SIG-M5 treated with dmso at 0.1 percent for 504 hours (cell line): ENCODE measurements at regions not wholly inside any gene's neighbourhood (a gene's known extent, or its start where the extent isn't known, plus 50 kb on each side); places are given as distances from the start of the nearest gene placed in this dataset.

Experiments used
- DNase-seq: peaks from one replicate; lab custom pipeline; 2025; ENCODE audit not compliant: unreplicated experiment; lab: John Stamatoyannopoulos, UW

DNA sequence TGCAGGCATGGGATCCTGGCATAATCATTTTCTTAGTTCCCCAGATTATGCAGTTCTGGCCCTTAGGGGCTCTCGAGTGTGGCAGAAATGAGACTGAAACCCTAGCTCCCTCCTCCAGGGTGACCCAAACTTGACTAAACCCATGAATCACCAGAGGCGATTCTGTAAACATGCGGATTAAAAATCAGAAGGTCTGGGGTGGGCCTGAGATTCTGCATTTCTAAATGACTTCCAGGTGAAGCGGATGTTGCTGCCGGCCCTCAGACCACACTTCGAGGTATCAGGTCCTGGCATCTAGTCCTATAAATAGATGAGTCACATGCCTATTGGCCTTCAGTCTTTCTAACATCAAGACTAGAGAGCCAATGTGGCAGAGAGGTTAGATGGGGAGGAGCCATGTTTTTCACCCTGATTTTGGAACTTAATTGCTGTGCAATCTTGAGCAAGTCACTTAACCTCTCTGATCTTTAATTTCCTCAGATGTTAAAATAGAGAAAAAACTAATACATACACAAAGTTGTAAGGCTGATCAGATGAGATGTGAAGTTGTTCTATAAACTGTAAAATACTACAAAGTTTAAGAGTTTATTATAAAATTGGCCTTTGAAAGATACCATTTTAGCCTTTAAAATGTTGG, 431.2 kb downstream of the FOXO1 start:
- DNase-seq, result no peak

DNA sequence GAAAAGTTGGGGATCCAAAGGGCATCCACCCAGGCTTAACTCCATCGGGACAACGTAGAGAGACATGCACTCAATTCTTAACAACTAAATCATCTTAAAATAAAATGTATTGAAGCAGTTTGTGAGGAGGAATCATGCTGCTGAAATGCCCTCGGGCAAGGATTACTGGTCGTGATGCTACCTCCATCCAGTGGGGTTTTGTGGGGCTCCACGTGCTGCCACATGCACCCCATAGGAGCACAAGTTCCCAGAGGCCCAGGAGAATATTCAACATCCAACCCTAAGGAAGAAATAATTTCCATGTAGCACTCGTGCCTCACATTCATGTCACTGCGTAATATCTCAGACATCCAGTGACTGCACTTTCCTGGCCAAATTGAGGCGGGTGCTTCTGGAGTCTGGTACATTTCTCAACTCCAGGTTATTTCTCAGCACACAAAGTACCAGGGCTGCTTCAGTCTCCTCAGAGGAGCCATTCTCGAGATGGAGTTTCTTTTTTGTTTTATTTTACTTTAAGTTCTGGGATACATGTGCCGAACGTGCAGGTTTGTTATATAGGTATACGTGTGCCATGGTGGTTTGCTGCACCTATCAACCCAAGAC, 429.8 kb downstream of the FOXO1 start:
- no peak for DNase-seq

DNA sequence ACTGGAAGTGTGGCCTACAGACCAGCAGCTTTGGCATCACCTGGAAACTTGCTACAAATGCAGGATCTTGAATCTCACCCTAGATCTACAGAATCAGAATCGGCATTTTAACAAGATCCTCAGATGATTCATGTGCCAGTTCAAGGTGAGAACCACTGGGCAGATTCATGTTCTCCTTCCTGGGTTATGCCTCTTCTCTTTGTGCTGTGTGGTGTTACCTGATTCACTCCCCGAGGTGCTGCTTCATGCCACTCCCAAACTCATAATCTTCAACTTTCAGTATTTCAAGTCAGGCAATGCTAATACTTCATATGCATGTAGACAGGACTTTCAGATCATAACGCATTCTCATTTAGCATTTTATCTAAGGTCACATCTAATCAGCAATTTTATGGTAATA, 427.7 kb downstream of the FOXO1 start:
- no peak for DNase-seq

DNA sequence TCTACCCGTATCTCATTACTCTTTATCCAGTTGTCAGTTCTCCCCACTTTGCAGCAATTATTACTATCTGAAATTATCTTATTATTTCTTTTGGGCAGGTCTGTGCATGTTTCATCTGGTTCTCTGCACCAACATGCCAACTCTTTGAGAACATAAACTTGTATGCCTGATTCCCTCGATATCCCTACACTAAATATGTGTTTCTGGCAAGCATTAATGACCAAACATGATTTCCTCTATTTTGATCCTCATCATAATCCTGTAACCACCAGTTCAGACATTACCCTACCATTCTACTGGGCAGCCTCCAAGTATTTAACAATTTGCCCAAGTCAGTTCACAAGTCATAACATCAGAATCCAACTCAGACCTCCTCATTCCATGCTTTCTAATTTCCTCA, 426.1 kb downstream of the FOXO1 start:
- DNase-seq, result no peak

DNA sequence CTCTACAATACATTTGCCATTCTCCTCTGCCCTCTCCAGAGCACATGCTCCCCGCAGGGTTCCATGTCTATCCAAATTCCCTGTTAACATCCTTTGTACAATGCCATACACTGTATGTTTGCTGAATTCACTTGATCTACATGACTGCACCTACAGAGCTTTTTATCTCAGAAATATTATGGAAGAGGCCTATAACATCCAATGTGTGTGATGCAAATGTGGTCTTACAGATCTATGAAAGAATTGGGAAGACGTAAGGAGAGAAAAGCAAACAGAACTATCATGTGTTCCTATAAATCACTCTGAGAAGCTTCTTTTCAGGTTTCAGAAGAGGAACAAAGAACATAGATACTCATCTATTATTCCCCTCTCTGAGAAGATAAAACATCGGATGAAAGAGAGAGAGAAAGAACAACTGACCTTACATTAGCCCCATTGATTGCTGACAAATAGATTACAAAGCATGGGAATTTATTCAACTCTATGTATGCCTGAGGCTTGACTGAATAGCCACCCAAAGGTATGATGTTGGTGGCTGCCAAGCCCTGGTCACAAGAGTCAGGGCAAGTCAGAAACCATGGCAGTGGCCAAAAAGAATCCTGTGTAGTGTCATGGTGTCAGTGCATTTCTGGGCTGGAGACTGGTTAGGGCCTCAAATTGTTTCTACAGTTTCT, 425.2 kb downstream of the FOXO1 start:
- no peak for DNase-seq

DNA sequence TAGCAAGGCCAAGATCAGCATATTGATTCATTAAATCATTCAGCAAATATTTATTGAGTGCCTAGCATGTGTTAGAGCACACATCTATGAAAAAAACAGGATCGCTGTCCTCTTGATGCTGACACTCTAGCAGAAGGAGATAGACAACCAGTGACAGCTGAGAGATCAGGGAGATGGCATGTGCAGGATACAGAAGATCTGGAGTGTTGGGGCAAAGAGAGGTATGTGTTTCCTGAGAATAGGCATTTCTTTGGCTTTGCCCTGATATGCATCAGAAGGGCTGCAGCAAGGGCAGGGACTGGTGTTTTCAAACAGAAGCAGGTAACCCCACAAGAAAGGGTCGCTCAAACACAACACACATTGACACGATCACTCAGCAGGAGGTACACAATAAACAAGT, 423.4 kb downstream of the FOXO1 start:
- DNase-seq, result no peak

DNA sequence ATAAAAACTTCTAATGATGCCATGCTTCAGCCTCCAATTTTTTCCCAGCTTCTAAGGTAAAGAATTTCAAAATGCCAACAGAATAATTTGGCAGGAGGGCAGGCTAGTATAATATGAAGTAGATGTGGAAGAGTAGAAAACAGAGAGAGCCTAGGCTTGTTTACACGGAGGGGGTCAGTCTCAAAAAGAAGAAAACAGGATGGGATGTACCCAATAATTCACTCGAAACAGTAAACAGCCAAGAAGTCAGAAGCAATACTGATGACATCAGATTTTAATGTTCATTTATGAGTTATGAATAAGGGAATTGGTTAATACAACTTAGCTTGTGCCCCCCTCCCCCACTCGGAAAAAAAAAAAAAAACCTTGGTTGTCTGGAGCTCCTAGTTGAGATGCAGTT, 422.5 kb downstream of the FOXO1 start:
- no peak for DNase-seq

DNA sequence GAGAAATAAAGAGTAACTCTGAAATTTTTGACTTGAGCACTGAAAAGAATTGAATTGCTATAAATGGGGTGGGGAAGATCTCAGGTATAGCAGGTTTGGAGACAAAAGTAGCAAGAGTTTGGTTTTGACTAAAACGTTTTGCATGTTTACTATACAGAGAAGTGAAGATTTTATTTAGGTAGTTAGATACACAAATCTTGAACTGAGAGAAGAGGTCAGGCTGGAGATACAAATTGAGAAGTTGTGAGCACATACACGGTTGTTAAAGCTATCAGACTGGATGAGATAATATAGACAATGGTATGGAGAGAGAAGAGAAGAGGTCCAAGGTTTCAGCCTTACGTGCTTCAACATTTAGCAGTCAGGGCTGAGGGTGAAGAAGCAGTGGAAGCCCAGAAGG, 420.9 kb downstream of the FOXO1 start:
- DNase-seq, result no peak

DNA sequence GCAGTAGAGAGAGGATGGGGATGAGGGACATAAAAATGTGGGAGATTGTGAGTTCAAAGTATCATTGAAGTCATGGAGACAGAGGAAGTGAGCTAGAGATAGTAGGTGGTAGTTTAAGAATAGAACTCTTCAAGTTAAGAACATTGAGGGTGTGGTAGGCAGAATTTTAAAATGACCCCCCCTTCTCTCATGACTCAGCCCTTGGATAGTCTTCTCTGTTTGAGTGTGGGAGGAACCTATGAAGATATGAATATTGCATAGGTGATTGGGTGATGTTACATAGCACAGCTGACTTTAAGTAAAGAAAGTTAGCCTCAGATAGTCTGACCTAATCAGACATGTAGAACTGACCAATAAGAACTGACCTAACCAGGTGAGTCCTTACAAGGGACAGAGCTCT, 418.6 kb downstream of the FOXO1 start:
- DNase-seq, result no peak

DNA sequence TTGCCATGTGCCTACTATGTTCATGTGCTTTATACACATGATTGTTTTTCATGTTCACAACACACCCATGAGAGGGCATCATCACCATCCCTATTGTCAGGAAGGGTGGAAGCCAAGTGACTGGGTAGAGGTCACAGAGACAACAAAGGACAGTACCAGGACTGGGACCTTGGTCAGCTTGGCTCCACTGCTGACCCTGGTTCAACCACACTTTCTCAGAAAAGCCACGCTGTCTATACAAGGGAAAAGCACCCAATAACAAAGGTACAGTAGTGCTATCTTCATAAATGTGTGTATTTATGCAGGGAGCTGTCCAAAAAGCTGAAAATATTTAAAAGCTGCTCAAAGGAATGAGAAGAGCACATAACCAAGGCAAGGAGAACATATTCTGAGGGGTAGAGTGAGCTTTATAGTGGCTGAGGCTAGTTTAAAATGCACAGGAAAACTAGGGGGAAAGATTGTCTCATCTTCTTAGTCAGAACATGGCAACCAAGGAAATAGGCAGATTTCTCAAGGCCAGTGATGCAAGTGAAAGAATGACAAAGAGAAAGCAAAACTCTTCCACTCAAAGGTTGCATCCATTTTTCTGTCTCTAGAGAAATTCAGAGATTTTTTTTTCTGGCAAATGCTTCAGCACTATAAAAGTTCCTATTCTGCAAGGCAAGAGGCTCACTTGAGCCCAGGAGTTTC, 415.0 kb downstream of the FOXO1 start:
- no peak for DNase-seq

DNA sequence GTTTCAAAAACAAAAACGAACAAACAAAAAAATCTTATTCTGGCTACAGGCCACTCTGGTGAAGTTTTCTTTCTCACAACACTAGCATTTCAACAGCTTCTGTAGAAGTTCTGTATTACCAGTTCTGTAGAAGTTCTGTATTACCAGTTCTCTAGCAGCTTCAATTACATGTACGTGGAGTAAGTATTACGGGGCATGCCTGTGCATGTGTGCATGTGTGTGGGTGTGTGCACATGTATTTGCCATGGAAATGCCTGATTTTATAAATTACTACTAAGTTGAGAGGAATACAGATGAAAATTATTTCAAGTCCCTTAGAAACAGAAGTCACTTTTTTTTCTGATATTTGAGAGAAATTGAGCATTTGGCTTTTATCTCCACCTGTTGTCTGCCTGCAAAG, 414.2 kb downstream of the FOXO1 start:
- no peak for DNase-seq

DNA sequence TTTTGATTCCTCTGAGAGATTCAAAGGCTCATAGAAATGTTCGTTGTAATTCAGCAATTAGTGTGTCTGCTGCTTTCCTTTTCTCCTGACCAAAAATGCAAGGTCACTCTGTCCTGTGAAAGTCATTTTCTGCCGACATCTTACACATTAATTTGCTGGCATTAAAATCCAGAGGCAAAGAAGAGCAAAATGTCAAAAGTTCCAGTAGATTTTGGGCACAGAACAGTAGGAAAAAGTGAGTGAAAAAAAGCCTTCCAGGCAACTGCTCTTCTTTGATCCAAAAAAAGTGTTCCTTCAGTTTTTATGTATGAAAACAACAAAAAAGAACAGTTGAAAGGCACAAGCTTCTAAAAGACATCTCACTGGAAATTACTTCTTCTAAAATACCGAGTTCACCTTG, 413.8 kb downstream of the FOXO1 start:
- no peak for DNase-seq

DNA sequence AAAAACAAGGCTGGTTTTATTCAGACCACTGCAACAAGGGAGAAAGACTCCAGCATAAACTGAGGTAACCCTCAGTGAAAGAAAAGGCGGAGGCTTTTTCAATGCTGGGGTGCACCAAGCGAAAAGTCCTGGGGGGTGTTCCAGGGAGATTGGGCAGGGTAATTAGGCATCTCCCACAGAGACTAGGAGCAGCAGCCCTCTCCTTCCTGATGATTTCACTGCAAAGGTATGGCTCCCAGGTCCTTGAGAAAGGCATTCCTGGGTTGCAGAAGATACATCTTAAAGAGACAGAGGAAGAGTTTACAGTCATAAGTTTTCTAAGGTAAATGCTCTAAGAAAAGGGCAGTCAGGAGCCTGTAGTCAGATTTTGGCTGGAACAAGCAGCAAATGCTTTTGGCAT, 412.0 kb downstream of the FOXO1 start:
- DNase-seq, result no peak

DNA sequence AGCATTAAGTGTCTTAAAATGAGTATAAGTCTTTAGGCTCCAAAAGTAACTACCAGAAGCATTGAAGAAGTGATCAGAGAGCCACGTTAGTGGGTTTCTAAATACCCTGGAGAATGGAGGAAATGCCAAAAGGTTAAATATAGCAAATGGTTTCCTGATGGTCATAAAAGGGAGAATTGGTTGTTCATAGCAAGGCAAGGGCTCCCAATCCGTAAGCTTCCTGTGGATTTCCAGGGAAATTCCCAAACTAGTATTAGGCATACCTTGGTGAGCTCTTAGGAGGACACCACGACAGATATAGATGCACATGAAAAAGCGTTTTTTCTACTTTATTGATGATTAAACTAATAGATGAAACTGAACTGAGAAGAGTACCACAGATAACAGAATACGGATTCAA, 410.9 kb downstream of the FOXO1 start:
- no peak for DNase-seq

DNA sequence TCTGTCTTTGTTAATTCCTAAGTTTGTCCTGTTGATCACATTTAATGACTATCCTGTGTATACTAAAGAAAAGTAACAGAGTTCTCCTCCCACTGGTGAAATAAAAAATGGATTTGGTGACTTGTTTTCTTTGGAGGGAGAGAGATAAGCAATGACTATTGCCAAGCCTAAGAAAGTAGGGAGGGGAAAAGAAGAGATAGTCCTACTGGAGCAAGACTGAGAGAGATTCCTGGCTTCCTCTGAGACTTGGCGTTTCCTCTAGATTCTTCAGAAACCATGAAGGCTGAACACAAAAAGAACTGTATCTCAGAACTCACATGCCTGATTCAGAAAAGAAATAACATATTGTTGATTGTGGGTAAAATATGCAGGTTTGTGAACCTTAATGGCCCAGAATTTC, 406.5 kb downstream of the FOXO1 start:
- no peak for DNase-seq

DNA sequence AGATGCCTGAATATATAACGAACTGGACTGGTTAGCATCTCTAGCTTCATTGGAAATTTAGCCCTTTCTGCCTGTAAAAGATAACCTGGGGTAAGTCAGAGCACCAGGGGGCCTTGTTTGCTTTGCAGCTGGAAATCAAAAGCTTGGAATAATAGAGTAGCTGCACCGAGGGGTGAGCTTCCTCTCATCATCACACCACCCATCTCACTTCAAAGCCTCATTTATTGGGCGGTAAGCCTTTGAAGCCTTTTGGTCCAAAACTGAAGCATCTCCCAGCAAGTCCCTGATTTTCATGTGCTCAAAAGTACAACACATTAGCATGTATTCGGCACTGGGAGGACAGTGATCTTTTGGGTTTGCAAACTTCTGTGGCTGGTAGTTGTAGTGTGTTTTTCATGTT, 405.1 kb downstream of the FOXO1 start:
- no peak for DNase-seq

DNA sequence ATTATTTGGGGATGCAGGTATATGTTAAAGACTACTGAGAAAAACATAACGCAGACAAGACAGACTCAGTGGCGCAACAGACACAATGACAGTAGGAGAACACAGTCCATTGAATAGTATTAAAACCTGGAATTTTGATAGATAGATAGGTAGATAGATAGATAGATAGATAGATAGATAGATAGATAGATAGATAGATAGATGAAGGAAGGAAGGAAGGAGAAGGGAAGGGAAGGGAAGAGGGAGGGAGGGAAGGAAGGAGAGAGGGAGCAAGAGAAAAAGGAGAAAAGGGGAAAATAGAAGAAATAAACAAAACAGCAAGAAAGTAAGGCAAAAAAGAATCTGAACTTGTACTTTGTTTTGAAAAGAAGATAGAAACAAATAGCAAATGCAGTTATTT, 404.5 kb downstream of the FOXO1 start:
- no peak for DNase-seq

DNA sequence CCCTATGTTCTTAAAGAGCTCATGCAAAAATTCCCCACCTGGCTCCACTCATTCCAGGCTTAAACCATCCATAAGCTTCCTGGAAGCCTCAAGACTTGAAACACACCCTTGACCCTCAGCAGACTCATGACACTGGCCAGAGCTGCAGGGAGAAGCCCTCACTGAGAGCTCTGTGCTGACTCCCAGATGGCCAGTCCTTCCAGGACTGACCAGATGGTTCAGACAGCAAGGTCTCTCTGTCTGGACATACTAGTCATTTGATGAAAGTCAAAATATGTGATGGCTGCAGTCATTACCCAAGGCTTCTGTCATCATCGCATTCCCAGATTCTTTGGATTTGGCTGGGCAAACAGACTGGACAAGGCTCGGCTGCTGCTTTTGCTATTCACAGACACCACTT, 397.4 kb downstream of the FOXO1 start:
- no peak for DNase-seq

DNA sequence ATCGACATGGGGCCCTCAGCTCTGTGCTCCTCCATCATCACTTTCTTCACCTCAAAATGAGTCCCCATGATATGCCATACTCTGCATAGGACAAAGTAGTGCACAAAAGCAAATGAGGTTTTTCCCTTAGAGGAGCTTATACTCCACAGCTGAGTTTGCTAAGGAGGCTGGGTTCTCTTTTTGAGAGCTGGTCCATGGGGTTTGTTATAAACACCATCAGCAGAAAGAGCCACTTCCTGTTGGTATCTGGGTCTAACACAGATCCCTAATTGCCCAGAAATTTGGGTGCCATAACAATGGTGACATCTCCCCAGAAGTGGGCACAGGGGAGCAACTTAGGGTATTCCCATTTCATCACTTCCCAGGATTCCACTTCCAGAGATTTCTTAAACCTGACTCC, 395.7 kb downstream of the FOXO1 start:
- DNase-seq, result no peak

DNA sequence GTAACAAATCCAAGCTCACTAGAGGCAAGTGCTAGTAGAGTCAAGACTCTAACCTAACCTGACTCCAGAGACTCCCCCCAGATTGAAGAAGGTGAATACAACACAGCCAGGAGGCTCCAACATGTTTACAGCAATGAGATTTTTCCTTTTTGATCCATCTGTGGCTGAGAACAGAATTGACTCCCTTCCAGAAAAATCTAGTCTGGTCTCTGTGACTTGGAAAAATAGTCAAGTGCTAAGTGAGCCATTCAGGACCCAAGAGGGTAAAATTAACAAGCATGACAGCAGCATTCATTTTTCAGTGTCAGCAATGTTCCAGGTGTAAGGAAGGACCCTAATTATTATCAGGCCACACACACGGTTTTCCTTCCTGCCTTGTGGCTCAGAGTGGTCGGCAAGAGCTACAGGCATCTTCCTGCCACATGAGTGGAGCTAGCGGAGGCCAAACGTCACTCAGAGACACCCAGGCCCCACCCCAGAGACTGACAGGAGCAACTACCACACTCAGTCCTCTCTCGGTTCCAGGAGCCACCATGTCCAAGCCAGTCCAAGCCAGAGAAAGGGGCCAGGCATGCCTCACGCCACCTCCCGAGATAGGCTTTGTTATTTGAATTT, 395.1 kb downstream of the FOXO1 start:
- DNase-seq, result no peak

DNA sequence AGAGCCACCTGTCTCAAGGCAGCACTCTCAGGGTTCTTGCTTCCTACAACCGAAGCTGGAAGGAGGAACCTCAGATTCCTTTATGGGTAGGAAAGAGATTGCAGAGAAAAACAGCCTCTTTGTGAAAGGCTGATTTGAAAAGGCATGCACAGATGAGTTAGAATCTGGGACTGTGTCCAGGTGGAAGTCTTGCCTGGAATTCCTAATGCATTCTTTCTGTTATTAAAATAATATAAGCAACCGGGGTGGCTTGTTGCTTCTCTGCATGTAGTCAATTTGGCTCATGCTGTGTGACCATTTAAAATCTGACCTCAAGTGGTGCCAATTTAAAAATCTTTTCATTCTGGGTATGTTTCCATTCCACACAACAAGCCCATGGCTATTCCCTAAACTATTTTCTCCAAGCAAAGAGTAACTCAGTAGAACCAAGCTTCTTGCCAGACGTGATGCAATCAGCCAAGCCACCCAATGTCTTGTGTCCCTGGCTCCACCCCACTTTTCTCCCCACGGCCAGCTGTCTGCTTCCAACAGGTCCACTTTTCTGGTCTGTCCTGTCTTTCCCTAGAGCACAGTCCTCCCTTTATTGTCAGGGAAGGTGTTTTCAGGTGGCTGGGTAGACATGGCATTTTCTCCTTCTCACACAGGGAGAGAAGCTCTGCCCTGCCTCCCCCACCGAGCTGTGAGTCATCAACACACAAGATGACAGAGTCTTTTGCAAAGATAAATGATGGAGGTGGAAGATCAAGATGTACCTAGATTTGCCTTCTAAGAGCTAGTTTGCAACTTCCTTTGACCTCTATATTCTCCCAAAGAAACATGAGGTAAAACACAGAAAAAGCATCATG, 394.3 kb downstream of the FOXO1 start:
- peak; percentile 19 for DNase-seq
